Smooth muscle cell (in vitro differentiated cells): ENCODE measurements at regions not wholly inside any gene's neighbourhood (a gene's known extent, or its start where the extent isn't known, plus 50 kb on each side); places are given as distances from the start of the nearest gene placed in this dataset.

ENCODE experiments used
- DNase-seq: peaks from one replicate; lab custom pipeline; 2025; ENCODE audit not compliant: unreplicated experiment; lab: John Stamatoyannopoulos, UW
- H2AFZ ChIP-seq: fragments of 200-600 bp; sonication (generic); 2 replicates; pipeline ENCODE4 v1.6.0; 2016; ENCODE audit warnings: antibody characterized with exemption, low read depth, mild to moderate bottlenecking
- H3F3A ChIP-seq: fragments of 200-600 bp; sonication (generic); 2 replicates; pipeline ENCODE4 v1.6.0; 2017; ENCODE audit warnings: antibody characterized with exemption, low read depth
- H3K27ac ChIP-seq: fragments of 200-600 bp; sonication (generic); 2 replicates; pipeline ENCODE4 v1.5.1; 2016; ENCODE audit warnings: low read depth, mild to moderate bottlenecking
- H3K27me3 ChIP-seq: fragments of 200-600 bp; sonication (generic); 2 replicates; pipeline ENCODE4 v1.6.1; 2016; ENCODE audit warnings: low read depth, mild to moderate bottlenecking
- H3K36me3 ChIP-seq: fragments of 200-600 bp; sonication (generic); 2 replicates; pipeline ENCODE4 v1.5.1; 2016; ENCODE audit warnings: low read depth
- H3K4me1 ChIP-seq: fragments of 200-600 bp; sonication (generic); 2 replicates; pipeline ENCODE4 v1.5.1; 2016; ENCODE audit warnings: low read depth
- H3K4me2 ChIP-seq: fragments of 200-600 bp; sonication (generic); 2 replicates; pipeline ENCODE4 v1.6.0; 2016; ENCODE audit warnings: mild to moderate bottlenecking
- H3K4me3 ChIP-seq: fragments of 200-600 bp; sonication (generic); 2 replicates; pipeline ENCODE4 v1.5.1; 2016; ENCODE audit warnings: mild to moderate bottlenecking
- H3K79me2 ChIP-seq: fragments of 200-600 bp; sonication (generic); 2 replicates; pipeline ENCODE4 v1.6.0; 2016; ENCODE audit warnings: low read depth, mild to moderate bottlenecking
- H3K9ac ChIP-seq: fragments of 200-600 bp; sonication (generic); 2 replicates; pipeline ENCODE4 v1.6.0; 2016; ENCODE audit warnings: low read depth
- H3K9me3 ChIP-seq: fragments of 200-600 bp; sonication (generic); replicated peaks from 2 replicates; pipeline ENCODE4 v1.5.1; 2016; ENCODE audit warnings: low read depth
- H4K20me1 ChIP-seq: fragments of 200-600 bp; sonication (generic); 2 replicates; pipeline ENCODE4 v1.6.0; 2016; ENCODE audit warnings: low read depth
- CTCF ChIP-seq: fragments of 200-600 bp; sonication (generic); IDR thresholded peaks from 2 replicates; pipeline ENCODE4 v1.5.1; 2017; ENCODE audit warnings: borderline replicate concordance, mild to moderate bottlenecking, antibody characterized with exemption; ENCODE audit not compliant: insufficient read depth, poor library complexity, severe bottlenecking
- WGBS: methylation state at CpG from one replicate; pipeline ENCODE4 v1.1.7; 2016; ENCODE audit warnings: low lambda C conversion rate; 5-methylcytosine and 5-hydroxymethylcytosine counted together

- no peaks in the 10 kb centered on the region for H3F3A ChIP-seq
- H3K4me3 ChIP-seq: no peak overlapping the region
- no peaks in the 10 kb centered on the region for H4K20me1 ChIP-seq
- no peaks in the 10 kb centered on the region for H3K79me2 ChIP-seq
- TF ChIP-seq CTCF: no peak
- H3K9ac ChIP-seq: no peak overlapping the region
- H3K4me1 ChIP-seq: no peaks in the 10 kb centered on the region
- no peak overlapping the region for H2AFZ ChIP-seq
- no peaks in the 10 kb centered on the region for H3K36me3 ChIP-seq
- no peaks in the 10 kb centered on the region for H3K27me3 ChIP-seq
- H3K27ac ChIP-seq: no peak overlapping the region
- DNase-seq: no peak
- H3K4me2 ChIP-seq: no peak overlapping the region
- WGBS: 92% methylated on average over 4 of the region's 4 CpGs
- H3K9me3 ChIP-seq: no peaks in the 10 kb centered on the region
Measured at GRCh38 chr3:177307391-177307790, 110.1 kb upstream of the TBL1XR1 start.

- no peak overlapping the region for H2AFZ ChIP-seq
- 96% methylated on average over 5 of the region's 5 CpGs for WGBS
- H3K9me3 ChIP-seq: no peaks in the 10 kb centered on the region
- H3K27ac ChIP-seq: no peak overlapping the region
- no peaks in the 10 kb centered on the region for H3K79me2 ChIP-seq
- no peak overlapping the region for H3K4me2 ChIP-seq
- no peaks in the 10 kb centered on the region for H3F3A ChIP-seq
- TF ChIP-seq CTCF: no peak
- no peak overlapping the region for H3K9ac ChIP-seq
- H4K20me1 ChIP-seq: no peaks in the 10 kb centered on the region
- no peak for DNase-seq
- H3K4me1 ChIP-seq: no peaks in the 10 kb centered on the region
- no peaks in the 10 kb centered on the region for H3K36me3 ChIP-seq
- H3K4me3 ChIP-seq: no peak overlapping the region
- no peaks in the 10 kb centered on the region for H3K27me3 ChIP-seq
Measured at GRCh38 chr3:177307826-177308225, 110.5 kb upstream of the TBL1XR1 start.

- no peak for DNase-seq
- H3K4me3 ChIP-seq: no peak overlapping the region
- H3K27me3 ChIP-seq: no peaks in the 10 kb centered on the region
- 98% methylated on average over 5 of the region's 5 CpGs for WGBS
- H3K36me3 ChIP-seq: no peaks in the 10 kb centered on the region
- H3F3A ChIP-seq: no peaks in the 10 kb centered on the region
- H3K79me2 ChIP-seq: no peaks in the 10 kb centered on the region
- H3K4me1 ChIP-seq: no peaks in the 10 kb centered on the region
- no peak overlapping the region for H3K4me2 ChIP-seq
- H3K9ac ChIP-seq: no peak overlapping the region
- H4K20me1 ChIP-seq: no peaks in the 10 kb centered on the region
- no peak overlapping the region for H2AFZ ChIP-seq
- H3K27ac ChIP-seq: no peak overlapping the region
- no peak for TF ChIP-seq CTCF
- H3K9me3 ChIP-seq: no peaks in the 10 kb centered on the region
Measured at GRCh38 chr3:177308286-177308685, 111.0 kb upstream of the TBL1XR1 start.

- no peak for TF ChIP-seq CTCF
- 97% methylated on average over 3 of the region's 3 CpGs for WGBS
- no peak overlapping the region for H3K9ac ChIP-seq
Measured at GRCh38 chr3:177308911-177309310, 111.6 kb upstream of the TBL1XR1 start.

More at GRCh38 chr3:177308911-177309310, 111.6 kb upstream of the TBL1XR1 start:
- H3K79me2 ChIP-seq: no peaks in the 10 kb centered on the region
- H2AFZ ChIP-seq: no peak overlapping the region
- H3K9me3 ChIP-seq: no peaks in the 10 kb centered on the region
- no peaks in the 10 kb centered on the region for H4K20me1 ChIP-seq
- no peak for DNase-seq
- H3K4me3 ChIP-seq: no peak overlapping the region
- no peak overlapping the region for H3K27ac ChIP-seq
- no peak overlapping the region for H3K4me2 ChIP-seq
- no peaks in the 10 kb centered on the region for H3K27me3 ChIP-seq
- no peaks in the 10 kb centered on the region for H3F3A ChIP-seq
- no peaks in the 10 kb centered on the region for H3K36me3 ChIP-seq
- H3K4me1 ChIP-seq: no peaks in the 10 kb centered on the region
